GM19328 (cell line): ENCODE measurements at regions not wholly inside any gene's neighbourhood (a gene's known extent, or its start where the extent isn't known, plus 50 kb on each side); places are given as distances from the start of the nearest gene placed in this dataset.

ENCODE experiments used
- ATAC-seq: cut with Tn5 transposase; IDR thresholded peaks from one replicate; pipeline ENCODE4 v1.9.1; 2021; ENCODE audit warnings: mild to moderate bottlenecking, moderate library complexity; ENCODE audit not compliant: unreplicated experiment

DNA sequence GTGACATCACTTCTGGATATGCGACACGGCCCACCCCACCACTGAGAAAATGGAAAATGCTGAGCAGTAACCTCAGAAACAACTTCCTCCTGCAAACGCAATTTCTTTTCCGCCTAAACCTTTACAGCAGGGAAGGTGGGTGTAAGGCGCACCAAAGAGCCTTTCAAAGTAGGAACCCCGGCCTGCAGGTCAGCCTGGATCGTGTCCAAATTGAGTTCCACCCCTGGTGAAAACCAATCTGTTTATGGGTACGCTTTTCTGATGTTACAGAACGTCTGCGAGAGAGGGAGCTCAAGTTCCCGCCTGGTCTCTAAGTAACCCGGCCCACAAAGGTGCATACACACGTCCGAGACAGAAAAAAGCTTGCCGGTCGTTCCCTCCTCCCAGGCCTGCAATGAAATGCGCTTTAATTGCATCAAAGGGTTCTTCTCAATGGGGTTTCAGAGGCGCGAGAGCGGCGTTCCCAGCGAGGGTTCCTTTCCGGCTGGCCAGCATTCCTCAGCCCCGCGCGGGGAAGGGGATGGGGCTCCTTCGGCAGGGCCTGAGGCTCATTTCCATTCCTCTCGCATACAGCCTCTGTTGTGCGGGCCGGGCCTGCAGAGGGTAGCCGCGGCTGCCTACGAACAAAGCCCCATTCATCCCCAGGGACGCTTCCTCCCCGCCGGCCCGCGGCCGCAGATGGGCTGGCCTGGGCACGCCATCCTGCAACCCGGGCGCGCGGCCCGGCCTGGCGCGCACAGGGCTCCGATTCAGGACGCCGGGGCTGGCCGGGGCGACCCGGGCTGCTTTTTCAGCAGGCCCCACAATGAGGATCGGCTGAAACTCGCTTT lies 138.1 kb downstream of the TMCO5A start:
- peak; percentile 53 for ATAC-seq

DNA sequence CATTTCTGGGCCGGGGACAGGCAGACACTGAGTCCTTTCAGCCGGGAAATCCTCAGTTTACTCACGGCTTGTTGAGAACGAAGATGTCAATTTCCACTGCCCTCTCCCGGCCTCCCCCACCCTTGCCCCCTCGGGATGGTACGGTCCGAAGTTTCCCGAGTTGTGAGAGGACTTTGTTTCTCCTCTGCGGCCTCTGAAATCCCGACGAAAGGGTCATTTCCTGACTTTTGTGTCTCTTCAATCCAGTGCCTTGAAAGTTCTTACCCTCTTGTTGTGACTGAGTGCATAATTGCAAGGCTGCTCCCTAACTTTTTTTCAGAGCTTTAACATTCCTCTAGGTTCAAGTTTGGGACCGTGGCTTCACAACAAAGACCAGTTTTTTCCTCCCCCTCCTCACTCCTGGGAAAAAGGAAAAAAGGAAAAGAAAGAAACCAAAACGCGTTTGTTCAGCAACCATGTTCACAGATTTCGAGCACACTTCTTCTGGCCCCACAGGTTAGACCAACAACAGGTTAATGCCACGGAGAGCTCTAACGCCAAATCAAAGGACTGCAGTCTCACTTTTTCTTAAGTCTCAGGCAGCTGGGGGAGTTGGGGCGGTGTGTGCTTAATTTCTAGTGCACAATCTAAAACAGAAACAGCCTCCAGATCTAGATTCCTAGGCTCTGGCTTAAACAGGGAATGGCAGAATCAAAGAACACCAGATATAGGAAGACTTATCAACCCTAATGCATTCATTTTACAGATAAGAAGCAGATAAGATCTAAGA lies 138.9 kb downstream of the TMCO5A start:
- no peak for ATAC-seq

DNA sequence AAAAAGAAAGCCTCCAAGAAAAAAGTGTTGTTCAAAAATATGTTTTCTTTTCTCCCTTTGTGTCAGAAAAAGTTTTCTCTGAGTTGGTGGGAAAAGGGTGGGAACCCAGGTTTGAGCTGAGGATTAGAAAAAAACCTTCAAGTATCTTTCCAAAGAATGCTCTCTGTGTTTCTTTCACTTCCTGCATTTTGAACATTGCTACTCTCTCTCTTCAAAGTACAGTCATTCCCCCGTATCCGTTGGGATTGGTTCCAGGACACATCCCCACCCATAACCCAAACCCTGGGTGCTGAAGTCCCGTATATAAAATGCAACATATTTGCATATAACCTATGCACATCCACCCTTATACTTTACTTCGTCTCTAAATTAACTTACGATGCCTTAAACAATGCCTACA lies 139.6 kb downstream of the TMCO5A start:
- ATAC-seq, result no peak

DNA sequence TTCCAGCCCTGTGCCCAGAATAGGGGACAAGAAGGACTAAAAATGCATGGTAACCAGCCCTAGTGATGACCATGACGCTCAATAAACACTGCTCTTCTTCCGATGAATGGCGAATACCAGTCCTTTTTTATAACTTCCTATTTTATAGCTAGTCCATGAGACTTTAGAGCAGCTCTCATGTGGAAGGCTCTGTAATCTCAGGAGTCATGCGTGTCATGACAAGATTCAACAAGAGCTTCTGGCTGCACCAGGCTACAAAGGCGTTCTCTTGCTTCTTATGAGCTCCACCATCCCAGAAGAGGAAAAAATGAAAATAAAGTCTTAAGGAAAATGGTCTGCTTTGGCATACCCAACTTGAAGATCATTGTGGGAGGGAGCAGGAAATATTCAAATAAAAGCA lies 141.0 kb downstream of the TMCO5A start:
- ATAC-seq, result no peak

DNA sequence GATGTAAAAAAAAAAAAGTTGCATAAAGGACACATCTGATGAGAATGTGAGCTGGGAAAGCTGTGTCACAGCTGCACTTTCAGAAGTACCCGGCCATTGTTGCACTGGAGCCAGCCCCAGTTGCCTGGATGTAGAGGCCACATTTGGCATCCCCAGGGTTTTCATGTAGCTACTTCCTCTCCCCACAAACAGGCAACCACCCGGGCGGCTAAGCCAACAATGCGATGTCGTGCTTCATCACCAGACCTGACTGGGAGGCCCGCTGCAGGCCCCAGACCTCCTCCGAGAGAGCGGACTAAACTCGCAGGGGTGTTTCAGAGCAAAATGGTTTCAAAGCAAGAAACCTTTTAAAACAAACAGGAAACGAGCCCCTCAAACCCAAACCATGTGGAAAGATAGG lies 142.3 kb downstream of the TMCO5A start:
- ATAC-seq, result no peak

DNA sequence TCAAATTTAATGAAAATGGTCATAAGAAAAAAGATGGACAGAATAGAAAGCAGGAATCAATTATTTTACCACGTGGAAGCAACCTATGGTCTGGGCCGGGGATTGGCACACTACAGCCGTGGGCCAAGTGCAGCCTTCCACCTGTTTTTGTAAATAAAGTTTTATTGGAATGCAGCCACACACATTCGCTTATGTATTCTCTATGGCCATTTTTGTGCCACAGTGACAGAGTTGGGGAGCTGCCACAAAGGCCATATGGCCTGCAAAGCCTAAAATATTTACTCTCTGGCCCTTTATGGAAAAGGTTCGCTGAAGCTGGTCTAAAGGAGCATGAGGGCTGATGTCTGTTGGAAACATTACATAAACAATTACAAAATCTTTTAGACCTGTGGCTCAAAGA lies 144.8 kb downstream of the TMCO5A start:
- no peak for ATAC-seq

DNA sequence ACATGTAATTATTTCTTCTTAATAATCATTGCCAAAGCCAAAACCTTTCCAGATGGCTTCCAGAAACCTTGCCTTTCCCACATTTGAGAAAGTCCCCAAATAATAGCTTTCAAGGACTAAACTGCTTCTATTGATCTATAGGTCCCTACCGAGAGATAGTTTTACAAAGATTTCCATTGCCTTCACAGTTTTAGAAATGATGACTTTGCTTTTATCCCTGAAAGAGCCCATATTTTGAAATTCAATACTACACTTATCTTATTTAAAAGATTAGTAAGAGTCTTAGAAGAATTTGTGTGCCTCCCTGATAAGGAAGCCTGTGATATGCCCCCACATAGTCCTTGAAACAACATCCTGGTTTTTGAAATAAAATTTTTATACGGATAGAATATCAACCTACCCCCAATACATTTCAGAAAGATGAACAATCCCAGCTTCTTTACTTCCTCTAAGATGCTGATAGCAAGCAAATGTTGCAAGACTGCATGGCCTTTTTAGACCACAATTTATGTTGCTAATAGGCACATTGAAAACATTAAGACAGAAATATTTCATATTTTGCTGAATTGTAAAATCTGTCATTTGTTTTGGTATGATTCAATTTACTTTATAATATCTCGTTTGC lies 146.3 kb downstream of the TMCO5A start:
- no peak for ATAC-seq

DNA sequence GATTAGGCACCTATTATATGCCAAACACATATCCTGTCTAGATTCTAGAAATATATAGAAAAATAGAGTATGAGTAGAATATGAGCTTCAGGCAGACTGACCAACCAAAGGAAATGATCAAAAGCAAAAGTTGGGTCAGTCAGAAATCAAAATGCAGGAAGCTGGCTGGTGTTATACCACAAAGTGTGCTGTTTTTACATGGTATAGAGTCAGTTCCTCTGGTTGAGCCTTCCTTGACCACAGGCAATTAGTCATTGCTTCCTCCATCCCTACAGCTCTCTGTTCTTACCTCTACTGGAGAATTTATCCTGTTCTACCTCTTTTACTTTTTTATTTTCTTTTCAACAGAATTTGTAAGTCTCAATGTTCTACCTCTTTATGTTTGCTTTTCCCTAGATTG lies 149.8 kb downstream of the TMCO5A start:
- no peak for ATAC-seq

DNA sequence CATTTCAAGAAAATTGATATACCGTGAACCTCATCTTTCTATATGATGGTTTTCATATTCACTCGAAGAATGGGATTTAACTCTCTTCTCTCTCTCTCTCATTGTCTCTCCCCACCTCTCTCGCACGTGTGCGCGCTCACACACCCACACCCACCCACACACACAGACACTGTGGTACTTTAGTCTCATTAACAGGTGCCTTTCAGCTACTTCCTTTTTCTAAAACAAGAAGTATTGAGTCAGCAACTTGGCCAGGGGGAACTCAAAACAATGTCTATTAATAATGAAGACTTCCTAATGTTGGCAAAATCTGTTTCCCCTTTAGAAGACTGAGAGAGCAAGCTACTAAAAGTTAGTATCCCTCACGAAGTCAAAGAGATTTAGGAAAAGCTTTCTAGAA lies 150.7 kb downstream of the TMCO5A start:
- peak; percentile 83 for ATAC-seq

DNA sequence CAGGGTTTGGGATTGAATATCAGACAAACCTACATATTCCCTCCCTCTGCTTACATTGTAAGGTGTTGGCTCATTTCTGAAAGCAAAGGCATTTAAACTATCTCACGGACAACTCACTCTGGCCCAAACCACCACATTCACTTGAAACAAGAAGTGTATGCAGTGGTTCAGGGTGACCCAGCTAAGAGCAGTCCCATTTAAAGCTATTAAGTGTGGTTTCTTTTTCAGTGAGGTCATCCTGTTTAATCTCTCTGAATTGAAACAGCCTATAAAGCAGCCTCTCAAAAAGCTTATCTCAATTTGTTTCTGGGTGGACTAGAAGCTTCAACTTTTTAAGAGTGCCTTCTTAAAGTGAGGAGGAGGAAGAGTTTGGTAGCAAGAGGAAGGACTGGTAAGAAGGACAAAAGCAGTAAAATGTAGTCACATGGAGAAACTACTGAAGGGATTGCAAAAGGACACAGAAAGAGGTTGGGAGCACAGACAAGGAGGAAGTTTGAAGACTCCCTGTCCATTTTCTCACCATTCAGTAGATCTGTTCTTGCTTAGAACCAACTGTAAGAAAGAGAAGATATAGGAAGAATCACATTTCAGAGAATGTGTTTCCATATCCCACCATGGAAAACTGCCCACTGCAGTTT lies 151.6 kb downstream of the TMCO5A start:
- ATAC-seq, result no peak

DNA sequence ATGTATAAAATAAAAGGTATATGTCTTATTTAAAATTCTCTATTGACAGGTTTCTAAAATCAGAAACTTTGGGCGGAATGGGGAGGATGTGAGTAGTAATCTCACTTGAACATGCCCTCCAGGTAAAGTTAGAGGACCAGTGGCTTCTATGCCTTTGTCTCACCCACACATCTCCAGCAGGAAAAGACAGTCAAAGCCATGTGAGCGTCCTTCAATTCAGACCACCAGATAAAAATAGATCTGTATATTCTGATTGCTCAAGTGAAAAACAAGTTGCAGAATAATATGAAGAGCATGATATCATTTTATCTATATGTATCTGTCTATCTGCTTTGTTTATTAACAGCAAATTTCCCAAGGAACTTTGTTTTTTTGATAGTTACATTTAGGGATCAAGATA lies 152.2 kb downstream of the TMCO5A start:
- no peak for ATAC-seq

DNA sequence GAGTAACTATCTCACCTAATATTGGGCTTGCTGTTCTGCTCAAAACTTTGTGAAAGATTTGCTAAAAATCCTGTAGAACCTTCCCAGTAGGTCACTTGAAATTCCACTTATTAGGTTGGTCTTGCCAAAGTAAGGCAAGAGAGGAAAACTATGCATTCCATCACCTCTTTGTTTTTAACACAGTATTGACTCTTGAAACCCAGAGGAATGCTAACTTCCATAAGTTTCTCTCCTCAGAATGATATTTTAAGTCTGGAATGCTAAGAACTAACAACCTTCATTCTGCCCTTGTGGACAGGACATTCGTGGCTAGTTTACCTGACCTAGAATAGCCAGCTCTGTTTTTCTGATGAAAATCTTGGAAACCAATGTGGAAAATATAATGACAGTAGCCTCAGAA lies 154.5 kb downstream of the TMCO5A start:
- no peak for ATAC-seq

DNA sequence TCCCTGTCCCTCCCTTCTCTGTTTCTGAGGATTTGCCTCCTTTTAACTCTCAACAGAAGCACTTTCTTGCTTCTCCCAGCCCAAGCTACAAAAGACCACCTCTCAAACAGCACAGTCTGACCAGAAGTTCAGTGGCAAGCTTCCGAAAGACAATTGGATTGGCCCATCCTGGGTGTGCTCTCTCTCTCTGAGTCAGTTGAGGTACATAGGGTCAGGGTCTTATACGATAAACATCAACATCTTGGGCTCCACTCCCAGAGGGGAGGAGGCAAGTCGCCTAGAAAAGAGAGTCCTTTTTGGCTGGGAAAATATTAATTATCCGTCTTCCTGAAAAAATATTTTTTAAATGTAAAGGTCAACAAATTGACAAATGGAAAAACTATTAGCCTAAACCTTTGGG lies 155.8 kb downstream of the TMCO5A start:
- ATAC-seq, result no peak

DNA sequence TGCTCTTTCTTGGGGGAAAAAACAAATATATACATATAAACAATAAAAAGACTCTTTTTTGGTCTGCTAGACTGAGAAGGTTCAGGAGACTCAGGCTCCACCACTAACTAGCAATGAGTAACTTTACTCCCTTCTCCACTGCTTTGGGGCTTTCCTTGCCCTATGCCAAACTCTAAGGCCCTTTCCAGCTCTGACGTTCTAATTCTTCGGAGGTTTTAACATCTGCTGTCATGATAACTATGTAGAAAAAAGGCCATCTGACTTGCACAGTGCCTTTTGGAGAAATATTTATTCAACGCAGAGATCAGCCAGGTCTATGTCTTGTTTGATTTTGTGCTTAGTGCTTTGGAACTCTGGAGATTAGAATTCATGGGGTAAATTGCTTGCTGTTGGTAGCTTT lies 156.2 kb downstream of the TMCO5A start:
- ATAC-seq, result no peak

DNA sequence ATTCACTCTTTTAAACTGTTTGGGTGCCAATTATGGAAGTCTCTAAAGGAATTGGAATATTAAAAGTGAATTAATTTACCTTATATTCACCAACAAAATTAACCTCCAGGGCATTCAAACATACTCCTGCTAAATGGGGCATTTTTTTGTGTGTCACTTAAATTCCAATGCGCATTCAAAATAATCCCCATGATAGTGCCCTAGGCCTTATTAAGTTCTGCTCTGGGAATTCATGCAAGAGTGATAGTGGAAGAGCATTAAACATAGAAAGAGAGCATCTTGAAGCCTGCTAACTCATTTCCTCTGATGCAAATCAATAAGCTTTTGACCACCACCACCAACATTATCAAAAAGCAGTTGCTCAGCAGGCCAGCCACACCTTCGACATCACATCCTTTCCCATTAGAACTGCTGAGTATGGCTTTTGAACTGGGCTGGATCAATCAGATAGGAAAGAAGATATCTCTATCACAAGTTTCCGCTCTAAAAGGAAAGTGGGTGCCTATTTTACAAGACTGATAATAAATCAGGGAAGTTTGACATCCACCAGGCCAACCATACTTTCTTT lies 156.7 kb downstream of the TMCO5A start:
- no peak for ATAC-seq

DNA sequence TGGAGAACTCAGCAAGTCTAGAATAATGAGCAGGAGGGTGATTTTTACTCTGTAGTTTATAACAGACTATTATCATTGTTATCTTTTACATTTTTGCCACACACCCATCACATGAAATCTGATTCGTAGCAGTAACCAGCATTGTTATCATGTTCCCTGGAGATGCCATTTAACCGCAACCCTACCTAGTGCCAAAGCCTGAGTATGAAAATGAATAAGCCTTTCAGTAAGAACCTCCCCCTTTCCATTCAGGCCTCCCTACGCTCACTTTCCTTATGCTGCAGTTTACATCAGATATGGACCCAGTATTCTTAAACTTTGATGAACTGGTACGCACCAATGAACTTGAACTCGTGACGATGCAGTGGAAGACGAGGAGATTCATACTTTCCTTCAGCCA lies 158.7 kb upstream of the SPRED1 start:
- no peak for ATAC-seq

DNA sequence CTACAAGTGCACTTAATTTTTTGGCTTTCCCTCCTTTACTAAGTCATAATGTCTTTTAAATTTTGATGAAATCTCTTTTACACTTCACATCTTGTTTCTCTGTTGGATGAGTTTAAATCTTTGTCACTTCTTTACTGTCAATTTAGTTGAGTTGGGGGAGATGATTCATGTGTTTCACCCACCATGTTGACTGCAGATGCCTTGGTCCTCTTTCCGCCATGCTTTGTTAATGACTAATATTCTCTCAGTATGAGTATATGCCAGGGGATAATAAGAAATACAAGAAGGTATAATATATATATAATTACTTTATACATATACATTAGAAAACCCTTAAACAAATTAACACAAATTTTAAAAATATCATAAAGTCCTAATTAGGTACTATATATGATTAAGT lies 149.7 kb upstream of the SPRED1 start:
- ATAC-seq, result no peak

DNA sequence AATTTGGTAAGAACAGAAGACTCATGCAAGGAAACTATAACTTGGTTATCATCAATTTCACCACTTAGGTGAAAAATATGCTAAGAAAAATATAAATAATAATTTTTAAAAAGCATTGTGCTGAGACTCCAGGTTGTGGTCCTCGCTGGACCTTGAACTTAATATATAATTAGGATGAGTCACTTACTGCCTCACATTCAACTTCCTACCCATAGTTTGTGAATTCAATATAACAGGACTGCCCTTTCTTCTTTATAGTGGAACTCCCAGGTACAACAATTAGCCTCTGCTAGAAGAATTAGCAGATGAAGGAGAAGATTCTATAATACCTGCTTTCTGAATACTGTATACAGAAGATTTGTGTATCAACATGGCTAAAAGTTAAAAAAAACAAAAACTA lies 149.1 kb upstream of the SPRED1 start:
- no peak for ATAC-seq

DNA sequence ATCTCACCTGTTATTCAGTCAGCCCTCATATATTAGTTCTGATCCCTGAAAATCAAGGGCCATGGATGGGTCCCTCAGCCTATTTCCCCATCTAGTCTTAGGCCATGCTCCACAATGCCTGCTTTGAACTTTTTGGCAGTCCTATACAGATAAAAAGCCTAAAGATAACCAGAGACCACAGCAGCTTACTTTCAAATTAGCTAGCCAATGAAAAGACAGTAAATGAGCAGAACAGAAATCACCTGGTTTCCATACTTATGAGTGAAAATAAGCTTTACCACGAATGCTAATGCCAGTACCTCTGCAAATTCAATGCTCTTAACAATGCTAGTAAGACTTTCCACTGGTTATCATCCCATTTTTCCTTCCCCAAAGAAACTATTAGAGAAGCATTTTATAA lies 141.6 kb upstream of the SPRED1 start:
- ATAC-seq, result no peak

DNA sequence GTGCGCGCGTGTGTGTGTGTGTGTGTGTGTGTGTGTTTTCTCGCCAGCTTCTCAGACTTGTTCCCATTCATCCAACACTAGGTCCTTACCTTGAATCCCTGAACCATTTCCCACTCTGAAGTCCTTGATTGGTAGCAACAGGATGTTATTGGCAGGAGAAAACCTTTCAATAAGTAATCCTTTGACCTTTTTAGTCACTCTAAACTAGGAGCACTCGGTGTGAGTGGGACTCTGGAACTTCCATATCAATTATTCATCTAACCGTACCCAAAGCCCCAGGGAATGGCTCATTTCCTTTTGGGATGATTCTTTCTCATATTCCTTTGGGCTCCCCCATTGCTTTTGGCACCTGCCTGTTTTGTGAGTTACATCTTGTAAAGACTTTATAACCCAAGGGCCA lies 140.2 kb upstream of the SPRED1 start:
- no peak for ATAC-seq

DNA sequence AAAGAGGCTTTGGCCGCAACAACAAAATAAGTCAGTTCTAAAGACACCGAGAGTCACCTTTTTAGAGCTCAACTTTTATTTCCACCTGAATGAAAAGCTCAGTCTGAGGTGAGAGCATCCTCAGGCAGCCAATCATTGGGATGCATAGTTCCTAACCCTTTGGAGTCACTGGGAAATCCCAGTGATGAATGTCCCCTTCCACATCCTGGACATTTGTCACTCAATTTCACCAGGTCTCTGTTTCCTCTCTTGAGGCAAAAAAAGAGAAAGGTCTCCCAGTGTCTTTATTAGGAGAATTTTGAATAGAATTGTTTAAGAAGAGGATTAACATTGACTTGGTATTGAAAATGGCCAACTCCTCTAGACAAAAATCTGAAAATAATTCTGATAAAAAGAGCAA lies 137.5 kb upstream of the SPRED1 start:
- ATAC-seq, result no peak
